SU-DHL-6 (cell line): ENCODE measurements at regions not wholly inside any gene's neighbourhood (a gene's known extent, or its start where the extent isn't known, plus 50 kb on each side); places are given as distances from the start of the nearest gene placed in this dataset.

Experiments used
- H2AFZ ChIP-seq: fragments of 200-600 bp; sonication (generic); 2 replicates; pipeline ENCODE4 v1.6.1; 2014; ENCODE audit warnings: low read depth, mild to moderate bottlenecking, moderate library complexity, mixed read lengths, antibody characterized with exemption, low read length; ENCODE audit not compliant: severe bottlenecking
- H3F3A ChIP-seq: fragments of 200-600 bp; shearing (Covaris generic); 2 replicates; pipeline ENCODE4 v1.6.0; 2016; ENCODE audit warnings: antibody characterized with exemption, mild to moderate bottlenecking; ENCODE audit not compliant: insufficient read depth
- H3K27ac ChIP-seq: fragments of 200-600 bp; sonication (generic); 2 replicates; pipeline ENCODE4 v1.5.1; 2016; ENCODE audit warnings: low read depth, mild to moderate bottlenecking, low read length, moderate library complexity, mixed read lengths
- H3K27me3 ChIP-seq: fragments of 200-600 bp; sonication (generic), shearing (Covaris generic); 2 replicates; pipeline ENCODE4 v1.6.0; 2014; ENCODE audit warnings: mild to moderate bottlenecking, low read length
- H3K36me3 ChIP-seq: fragments of 200-600 bp; sonication (generic); 2 replicates; pipeline ENCODE4 v1.6.1; 2014; ENCODE audit warnings: mild to moderate bottlenecking, low read length, mixed read lengths
- H3K4me2 ChIP-seq: fragments of 300-600, 200-600 bp; shearing (Covaris generic), sonication (generic); 2 replicates; pipeline ENCODE4 v1.6.0; 2014; ENCODE audit warnings: low read length, low read depth, mild to moderate bottlenecking; ENCODE audit not compliant: poor library complexity, severe bottlenecking
- H3K4me3 ChIP-seq: fragments of 200-600 bp; sonication (generic); 2 replicates; pipeline ENCODE4 v1.5.1; 2014; ENCODE audit warnings: antibody characterized with exemption, low read length, mild to moderate bottlenecking, mixed read lengths; ENCODE audit not compliant: insufficient read depth, poor library complexity, severe bottlenecking
- H3K79me2 ChIP-seq: fragments of 200-600 bp; sonication (generic); 2 replicates; pipeline ENCODE4 v1.6.1; 2014; ENCODE audit warnings: mild to moderate bottlenecking, low read length, moderate library complexity; ENCODE audit not compliant: insufficient read depth
- H3K9ac ChIP-seq: fragments of 200-600 bp; sonication (generic); 2 replicates; pipeline ENCODE4 v1.7.0; 2014; ENCODE audit warnings: mild to moderate bottlenecking, low read length
- H3K9me2 ChIP-seq: fragments of 200-600 bp; sonication (generic); replicated peaks from 2 replicates; pipeline ENCODE4 v1.6.1; 2014; ENCODE audit warnings: low read length; ENCODE audit not compliant: insufficient read depth
- H3K9me3 ChIP-seq: fragments of 200-600 bp; sonication (generic); 2 replicates; pipeline ENCODE4 v1.6.1; 2014; ENCODE audit warnings: low read length, mixed read lengths; ENCODE audit not compliant: insufficient read depth
- H4K20me1 ChIP-seq: fragments of 200-600 bp; sonication (generic); 2 replicates; pipeline ENCODE4 v1.6.1; 2014; ENCODE audit warnings: low read depth, mild to moderate bottlenecking, antibody characterized with exemption, low read length, moderate library complexity, mixed read lengths
- CTCF ChIP-seq: fragments of 200-600 bp; sonication (generic); IDR thresholded peaks from one replicate; pipeline ENCODE4 v1.5.1; 2017; ENCODE audit warnings: antibody characterized with exemption, mild to moderate bottlenecking, low read length, moderate library complexity; ENCODE audit not compliant: insufficient read depth, poor library complexity, severe bottlenecking
- EZH2phosphoT487 ChIP-seq: fragments of 200-600 bp; sonication (generic), shearing (Covaris generic); conservative IDR thresholded peaks from 2 replicates; pipeline ENCODE4 v1.6.1; 2018; ENCODE audit warnings: mild to moderate bottlenecking, antibody characterized with exemption, low read length, moderate library complexity, mixed read lengths

- Histone ChIP-seq H3K9me2 (no peaks in the 10 kb centered on the region), H3K36me3 (no peaks in the 10 kb centered on the region), H3K4me2 (no peak overlapping the region), H3K79me2 (no peaks in the 10 kb centered on the region), H3K27ac (no peak overlapping the region), H3F3A (no peaks in the 10 kb centered on the region), H3K27me3 (no peaks in the 10 kb centered on the region), H3K9me3 (no peaks in the 10 kb centered on the region), H4K20me1 (no peaks in the 10 kb centered on the region), H3K9ac (no peak overlapping the region), H2AFZ (no peak overlapping the region), H3K4me3 (no peak overlapping the region)
- TF ChIP-seq CTCF (no peak), EZH2phosphoT487 (no peak)
Measured at GRCh38 chr9:96087669-96088299, 212.3 kb downstream of the ERCC6L2 start.

- H3K79me2 ChIP-seq: no peaks in the 10 kb centered on the region
- no peak overlapping the region for H2AFZ ChIP-seq
- no peak for TF ChIP-seq EZH2phosphoT487
- no peak for TF ChIP-seq CTCF
- no peaks in the 10 kb centered on the region for H3F3A ChIP-seq
- no peaks in the 10 kb centered on the region for H3K9me2 ChIP-seq
- H3K9ac ChIP-seq: no peak overlapping the region
- H3K4me2 ChIP-seq: no peak overlapping the region
- H3K27ac ChIP-seq: no peak overlapping the region
- H3K4me3 ChIP-seq: no peak overlapping the region
- H3K36me3 ChIP-seq: no peaks in the 10 kb centered on the region
- no peaks in the 10 kb centered on the region for H3K27me3 ChIP-seq
- H3K9me3 ChIP-seq: no peaks in the 10 kb centered on the region
- H4K20me1 ChIP-seq: no peaks in the 10 kb centered on the region
Measured at GRCh38 chr9:96086936-96087571, 211.6 kb downstream of the ERCC6L2 start.

- Histone ChIP-seq H3K27me3 (no peaks in the 10 kb centered on the region), H3K79me2 (no peaks in the 10 kb centered on the region), H3K9me3 (no peaks in the 10 kb centered on the region), H3K9me2 (no peaks in the 10 kb centered on the region), H3F3A (no peaks in the 10 kb centered on the region), H3K27ac (no peak overlapping the region), H3K4me3 (no peak overlapping the region), H3K36me3 (no peaks in the 10 kb centered on the region), H3K4me2 (no peak overlapping the region), H4K20me1 (no peaks in the 10 kb centered on the region), H3K9ac (no peak overlapping the region), H2AFZ (no peak overlapping the region)
- TF ChIP-seq CTCF: no peak
- no peak for TF ChIP-seq EZH2phosphoT487
Measured at GRCh38 chr9:96085491-96086143, 210.1 kb downstream of the ERCC6L2 start.
